SK-N-MC (cell line): ENCODE measurements at regions not wholly inside any gene's neighbourhood (a gene's known extent, or its start where the extent isn't known, plus 50 kb on each side); places are given as distances from the start of the nearest gene placed in this dataset.

Experiments
- EZH2 ChIP-seq: fragments of 200-600 bp; sonication (generic); IDR thresholded peaks from one replicate; pipeline ENCODE4 v1.6.1; 2017; ENCODE audit warnings: antibody characterized with exemption
- POLR2AphosphoS5 ChIP-seq: IDR thresholded peaks from 2 replicates; pipeline ENCODE4 v1.6.1; 2012; ENCODE audit warnings: mild to moderate bottlenecking, low read depth, low read length, borderline replicate concordance

DNA sequence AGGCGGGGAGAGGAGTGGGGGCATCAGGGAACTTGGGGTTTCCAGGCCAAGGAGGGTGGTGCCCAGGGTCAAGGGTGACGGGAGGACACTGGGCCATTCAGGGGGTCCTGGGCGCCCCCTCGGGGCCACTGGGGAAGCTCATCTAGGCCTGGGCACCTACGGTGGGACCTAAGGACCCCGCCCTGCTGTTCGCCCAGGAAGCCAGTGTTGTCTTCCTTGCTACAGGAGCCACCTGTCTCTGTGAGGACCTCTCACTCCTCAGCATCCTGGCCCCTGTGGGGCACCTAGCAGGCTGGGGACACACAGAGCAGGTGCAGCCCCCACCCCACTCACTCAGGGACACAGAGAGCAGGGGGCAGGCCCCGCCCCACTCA lies 191.6 kb downstream of the IGLL1 start:
- no peak for TF ChIP-seq EZH2
- TF ChIP-seq POLR2AphosphoS5: no peak
